Epithelial cell of proximal tubule (primary cell): ENCODE measurements at regions not wholly inside any gene's neighbourhood (a gene's known extent, or its start where the extent isn't known, plus 50 kb on each side); places are given as distances from the start of the nearest gene placed in this dataset.
"Not testable (repeated sequence)": the region's sequence is repeated elsewhere in the genome, so short reads cannot be mapped to it uniquely, and the experiment has no call there.

Experiments used
- DNase-seq: peaks from one replicate; pipeline ENCODE4 v3.0.0-alpha.2; 2011; ENCODE audit warnings: low read depth
- H3K4me3 ChIP-seq: 2 replicates; pipeline ENCODE4 v1.5.1; 2011; ENCODE audit warnings: low read depth, mild to moderate bottlenecking, low read length
- CTCF ChIP-seq: conservative IDR thresholded peaks from 2 replicates; pipeline ENCODE4 v1.5.1; 2012; ENCODE audit warnings: low read depth, mild to moderate bottlenecking, low read length

- no peak for DNase-seq
- H3K4me3 ChIP-seq, result no peak overlapping the region
- TF ChIP-seq CTCF, result no peak
Measured at GRCh38 chr14:25699981-25700380, 650.0 kb upstream of the STXBP6 start.

- DNase-seq, result no peak
- TF ChIP-seq CTCF, result no peak
- H3K4me3 ChIP-seq, result no peak overlapping the region
Measured at GRCh38 chr14:25698111-25698510, 648.2 kb upstream of the STXBP6 start.

GRCh38 chr14:25696176-25696575, 646.2 kb upstream of the STXBP6 start:
- H3K4me3 ChIP-seq, result no peak overlapping the region
- DNase-seq, result no peak
- no peak for TF ChIP-seq CTCF

GRCh38 chr14:25685004-25685403, 635.1 kb upstream of the STXBP6 start:
- no peak for TF ChIP-seq CTCF
- H3K4me3 ChIP-seq, result no peak overlapping the region
- DNase-seq, result no peak

GRCh38 chr14:25680934-25681333, 631.0 kb upstream of the STXBP6 start:
- no peak for TF ChIP-seq CTCF
- no peak for DNase-seq
- H3K4me3 ChIP-seq, result no peak overlapping the region

- DNase-seq, H3K4me3 ChIP-seq: not testable (repeated sequence)
Measured at GRCh38 chr14:25680511-25680910, 630.6 kb upstream of the STXBP6 start.

- H3K4me3 ChIP-seq, result no peak overlapping the region
- no peak for DNase-seq
- TF ChIP-seq CTCF, result no peak
Measured at GRCh38 chr14:25677111-25677510, 627.2 kb upstream of the STXBP6 start.

GRCh38 chr14:25667387-25667786, 617.4 kb upstream of the STXBP6 start:
- no peak for TF ChIP-seq CTCF
- no peak for DNase-seq
- no peak overlapping the region for H3K4me3 ChIP-seq
